ENCODE measurements at regions not wholly inside any gene's neighbourhood (a gene's known extent, or its start where the extent isn't known, plus 50 kb on each side); places are given as distances from the start of the nearest gene placed in this dataset.

- H3K4me1 ChIP-seq (ENCODE audit: control insufficient read depth, insufficient read depth, low read length), result no peaks in the 10 kb centered on the region
- no peaks in the 10 kb centered on the region for H3K27me3 ChIP-seq (ENCODE audit: control insufficient read depth, insufficient read depth, low read length, poor library complexity, severe bottlenecking)
- H3K4me3 ChIP-seq (ENCODE audit: insufficient read depth, low read depth, low read length), result no peak overlapping the region
- no peaks in the 10 kb centered on the region for H3K9me3 ChIP-seq (ENCODE audit: control insufficient read depth, low read length)
- H3K27ac ChIP-seq (ENCODE audit: insufficient read depth, low read depth, low read length, poor library complexity, severe bottlenecking), result no peak overlapping the region
- H3K36me3 ChIP-seq (ENCODE audit: control insufficient read depth, insufficient read depth, low read length), result no peaks in the 10 kb centered on the region
- WGBS, 2 experiments, result 73 to 78% methylated on average over 2 to 3 of the region's 3 CpGs
Measured at GRCh38 chr12:87107766-87108165, 851.6 kb upstream of the MGAT4C start.

- Histone ChIP-seq H3K27ac (ENCODE audit: insufficient read depth, low read depth, low read length, poor library complexity, severe bottlenecking) (no peak overlapping the region), H3K27me3 (ENCODE audit: control insufficient read depth, insufficient read depth, low read length, poor library complexity, severe bottlenecking) (no peaks in the 10 kb centered on the region), H3K4me1 (ENCODE audit: control insufficient read depth, insufficient read depth, low read length) (no peaks in the 10 kb centered on the region), H3K9me3 (ENCODE audit: control insufficient read depth, low read length) (no peaks in the 10 kb centered on the region), H3K36me3 (ENCODE audit: control insufficient read depth, insufficient read depth, low read length) (no peaks in the 10 kb centered on the region), H3K4me3 (ENCODE audit: insufficient read depth, low read depth, low read length) (no peak overlapping the region)
- WGBS, 2 experiments, result 44 to 59% methylated on average over 2 to 3 of the region's 3 CpGs
Measured at GRCh38 chr12:87107270-87107669, 851.1 kb upstream of the MGAT4C start.

GRCh38 chr12:87096082-87096585, 839.9 kb upstream of the MGAT4C start:
- H3K4me3 ChIP-seq (ENCODE audit: insufficient read depth, low read depth, low read length), result no peak overlapping the region
- 92 to 94% methylated on average over 4 of the region's 4 CpGs for WGBS, 2 experiments
- H3K27me3 ChIP-seq (ENCODE audit: control insufficient read depth, insufficient read depth, low read length, poor library complexity, severe bottlenecking), result no peaks in the 10 kb centered on the region
- H3K27ac ChIP-seq (ENCODE audit: insufficient read depth, low read depth, low read length, poor library complexity, severe bottlenecking), result no peak overlapping the region
- H3K9me3 ChIP-seq (ENCODE audit: control insufficient read depth, low read length), result no peaks in the 10 kb centered on the region
- no peaks in the 10 kb centered on the region for H3K4me1 ChIP-seq (ENCODE audit: control insufficient read depth, insufficient read depth, low read length)
- H3K36me3 ChIP-seq (ENCODE audit: control insufficient read depth, insufficient read depth, low read length), result no peaks in the 10 kb centered on the region

GRCh38 chr12:87094356-87094755, 838.2 kb upstream of the MGAT4C start:
- Histone ChIP-seq H3K27me3 (ENCODE audit: control insufficient read depth, insufficient read depth, low read length, poor library complexity, severe bottlenecking) (no peaks in the 10 kb centered on the region), H3K9me3 (ENCODE audit: control insufficient read depth, low read length) (no peaks in the 10 kb centered on the region), H3K27ac (ENCODE audit: insufficient read depth, low read depth, low read length, poor library complexity, severe bottlenecking) (no peak overlapping the region), H3K4me3 (ENCODE audit: insufficient read depth, low read depth, low read length) (no peak overlapping the region), H3K4me1 (ENCODE audit: control insufficient read depth, insufficient read depth, low read length) (no peaks in the 10 kb centered on the region), H3K36me3 (ENCODE audit: control insufficient read depth, insufficient read depth, low read length) (no peaks in the 10 kb centered on the region)
- WGBS, 2 experiments, result 87 to 94% methylated on average over 3 of the region's 3 CpGs

GRCh38 chr12:87092421-87092820, 836.2 kb upstream of the MGAT4C start:
- Histone ChIP-seq H3K27me3 (ENCODE audit: control insufficient read depth, insufficient read depth, low read length, poor library complexity, severe bottlenecking) (no peaks in the 10 kb centered on the region), H3K4me3 (ENCODE audit: insufficient read depth, low read depth, low read length) (no peak overlapping the region), H3K4me1 (ENCODE audit: control insufficient read depth, insufficient read depth, low read length) (no peaks in the 10 kb centered on the region), H3K9me3 (ENCODE audit: control insufficient read depth, low read length) (no peaks in the 10 kb centered on the region), H3K27ac (ENCODE audit: insufficient read depth, low read depth, low read length, poor library complexity, severe bottlenecking) (no peak overlapping the region), H3K36me3 (ENCODE audit: control insufficient read depth, insufficient read depth, low read length) (no peaks in the 10 kb centered on the region)
- WGBS, 2 experiments, result 90 to 100% methylated on average over 1 of the region's 1 CpG

GRCh38 chr12:87086118-87086891, 830.1 kb upstream of the MGAT4C start:
- Histone ChIP-seq H3K4me1 (ENCODE audit: control insufficient read depth, insufficient read depth, low read length) (no peaks in the 10 kb centered on the region), H3K9me3 (ENCODE audit: control insufficient read depth, low read length) (no peaks in the 10 kb centered on the region), H3K27ac (ENCODE audit: insufficient read depth, low read depth, low read length, poor library complexity, severe bottlenecking) (no peak overlapping the region), H3K27me3 (ENCODE audit: control insufficient read depth, insufficient read depth, low read length, poor library complexity, severe bottlenecking) (no peaks in the 10 kb centered on the region), H3K4me3 (ENCODE audit: insufficient read depth, low read depth, low read length) (no peak overlapping the region), H3K36me3 (ENCODE audit: control insufficient read depth, insufficient read depth, low read length) (no peaks in the 10 kb centered on the region)
- WGBS, 2 experiments, result 76 to 88% methylated on average over 1 of the region's 3 CpGs

GRCh38 chr12:87085286-87085685, 829.1 kb upstream of the MGAT4C start:
- Histone ChIP-seq H3K27ac (ENCODE audit: insufficient read depth, low read depth, low read length, poor library complexity, severe bottlenecking) (no peak overlapping the region), H3K27me3 (ENCODE audit: control insufficient read depth, insufficient read depth, low read length, poor library complexity, severe bottlenecking) (no peaks in the 10 kb centered on the region), H3K36me3 (ENCODE audit: control insufficient read depth, insufficient read depth, low read length) (no peaks in the 10 kb centered on the region), H3K4me1 (ENCODE audit: control insufficient read depth, insufficient read depth, low read length) (no peaks in the 10 kb centered on the region), H3K4me3 (ENCODE audit: insufficient read depth, low read depth, low read length) (no peak overlapping the region), H3K9me3 (ENCODE audit: control insufficient read depth, low read length) (no peaks in the 10 kb centered on the region)

- Histone ChIP-seq H3K36me3 (ENCODE audit: control insufficient read depth, insufficient read depth, low read length) (no peaks in the 10 kb centered on the region), H3K4me1 (ENCODE audit: control insufficient read depth, insufficient read depth, low read length) (no peaks in the 10 kb centered on the region), H3K4me3 (ENCODE audit: insufficient read depth, low read depth, low read length) (no peak overlapping the region), H3K9me3 (ENCODE audit: control insufficient read depth, low read length) (no peaks in the 10 kb centered on the region), H3K27me3 (ENCODE audit: control insufficient read depth, insufficient read depth, low read length, poor library complexity, severe bottlenecking) (no peaks in the 10 kb centered on the region), H3K27ac (ENCODE audit: insufficient read depth, low read depth, low read length, poor library complexity, severe bottlenecking) (no peak overlapping the region)
- WGBS, 2 experiments, result 98 to 100% methylated on average over 1 to 2 of the region's 2 CpGs
Measured at GRCh38 chr12:87082756-87083155, 826.6 kb upstream of the MGAT4C start.

GRCh38 chr12:87074781-87075180, 818.6 kb upstream of the MGAT4C start:
- Histone ChIP-seq H3K27ac (ENCODE audit: insufficient read depth, low read depth, low read length, poor library complexity, severe bottlenecking) (no peak overlapping the region), H3K4me3 (ENCODE audit: insufficient read depth, low read depth, low read length) (no peak overlapping the region), H3K27me3 (ENCODE audit: control insufficient read depth, insufficient read depth, low read length, poor library complexity, severe bottlenecking) (no peaks in the 10 kb centered on the region), H3K36me3 (ENCODE audit: control insufficient read depth, insufficient read depth, low read length) (no peaks in the 10 kb centered on the region), H3K9me3 (ENCODE audit: control insufficient read depth, low read length) (no peaks in the 10 kb centered on the region), H3K4me1 (ENCODE audit: control insufficient read depth, insufficient read depth, low read length) (no peaks in the 10 kb centered on the region)
- 93 to 100% methylated on average over 2 of the region's 2 CpGs for WGBS, 2 experiments

- no peaks in the 10 kb centered on the region for H3K27me3 ChIP-seq (ENCODE audit: control insufficient read depth, insufficient read depth, low read length, poor library complexity, severe bottlenecking)
- 87 to 96% methylated on average over 1 to 2 of the region's 2 CpGs for WGBS, 2 experiments
Measured at GRCh38 chr12:87066326-87066725, 810.1 kb upstream of the MGAT4C start.

More at GRCh38 chr12:87066326-87066725, 810.1 kb upstream of the MGAT4C start:
- H3K36me3 ChIP-seq (ENCODE audit: control insufficient read depth, insufficient read depth, low read length), result no peaks in the 10 kb centered on the region
- H3K4me3 ChIP-seq (ENCODE audit: insufficient read depth, low read depth, low read length), result no peak overlapping the region
- no peak overlapping the region for H3K27ac ChIP-seq (ENCODE audit: insufficient read depth, low read depth, low read length, poor library complexity, severe bottlenecking)
- H3K4me1 ChIP-seq (ENCODE audit: control insufficient read depth, insufficient read depth, low read length), result no peaks in the 10 kb centered on the region
- H3K9me3 ChIP-seq (ENCODE audit: control insufficient read depth, low read length), result no peaks in the 10 kb centered on the region

All from ectodermal cell (in vitro differentiated cells).